H1 (cell line): ENCODE measurements at regions not wholly inside any gene's neighbourhood (a gene's known extent, or its start where the extent isn't known, plus 50 kb on each side); places are given as distances from the start of the nearest gene placed in this dataset.

ENCODE experiments used
- CTCF ChIA-PET: fragments of 300-600 bp; sonication (Branson Sonifier 250); formaldehyde crosslinking; loops from one replicate; lab custom pipeline; 2021; ENCODE audit not compliant: partially characterized antibody; lab: Charles Lee
- POLR2A ChIA-PET: fragments of 300-600 bp; sonication (Branson Sonifier 250); formaldehyde crosslinking; loops from one replicate; lab custom pipeline; 2021; ENCODE audit warnings: inconsistent platforms; ENCODE audit not compliant: partially characterized antibody; lab: Charles Lee
- DNase-seq, 2 experiments: peaks; one replicate each; pipeline versions ENCODE4 v3.0.0 to v3.0.0-alpha.2; 2010 to 2022; ENCODE audit warnings: low spot score in 2 of 2, low read depth in 1 of 2, mixed read lengths in 1 of 2
- FAIRE-seq: peaks from 2 replicates; lab custom pipeline; 2011; peaks lifted over from hg19 to GRCh38; lab: Jason Lieb, UNC
- H2AFZ ChIP-seq: 2 replicates; pipeline ENCODE4 v1.8.1; 2012; ENCODE audit warnings: low read length, inconsistent platforms
- H2AK5ac ChIP-seq: 2 replicates; pipeline ENCODE4 v1.6.1; 2013; ENCODE audit warnings: low read depth, low read length
- H2BK120ac ChIP-seq: replicated peaks from 2 replicates; pipeline ENCODE3; 2013; ENCODE audit warnings: low read depth, low read length, inconsistent platforms
- H2BK12ac ChIP-seq: 2 replicates; pipeline ENCODE4 v1.6.1; 2013; ENCODE audit warnings: low read depth, low read length
- H2BK15ac ChIP-seq: 2 replicates; pipeline ENCODE4 v1.6.1; 2013; ENCODE audit warnings: low read length
- H2BK20ac ChIP-seq: 2 replicates; pipeline ENCODE4 v1.6.1; 2013; ENCODE audit warnings: low read length
- H2BK5ac ChIP-seq: 2 replicates; pipeline ENCODE4 v1.6.1; 2013; ENCODE audit warnings: low read depth, low read length
- H3K14ac ChIP-seq: 2 replicates; pipeline ENCODE4 v1.6.1; 2013; ENCODE audit warnings: inconsistent platforms; ENCODE audit not compliant: insufficient read length
- H3K18ac ChIP-seq: 2 replicates; pipeline ENCODE4 v1.6.1; 2013; ENCODE audit warnings: low read length; ENCODE audit errors: extremely low read depth
- H3K23ac ChIP-seq: 2 replicates; pipeline ENCODE4 v1.6.1; 2013; ENCODE audit warnings: inconsistent platforms; ENCODE audit not compliant: insufficient read length
- H3K23me2 ChIP-seq: 2 replicates; pipeline ENCODE4 v1.6.1; 2013; ENCODE audit warnings: low read depth, low read length
- H3K27ac ChIP-seq: 2 replicates; pipeline ENCODE4 v1.6.1; 2011; ENCODE audit warnings: low read depth, low read length, inconsistent platforms
- H3K27me3 ChIP-seq, 4 experiments: replicated peaks in 1 of 4; 1 replicate in 1 of 4; 2 replicates in 3 of 4; pipeline versions ENCODE4 v1.6.1 to v1.8.1; 2011 to 2013; ENCODE audit warnings: low read length in 3 of 4, mild to moderate bottlenecking in 3 of 4, inconsistent platforms in 2 of 4, mixed read lengths in 2 of 4, moderate library complexity in 1 of 4; ENCODE audit not compliant: control insufficient read depth in 3 of 4, insufficient read depth in 3 of 4; ENCODE audit errors: extremely low read depth in 1 of 4
- H3K36me3 ChIP-seq, 4 experiments: 2 replicates each; pipeline versions ENCODE4 v1.6.1 to v1.8.1; 2011 to 2013; ENCODE audit warnings: mild to moderate bottlenecking in 4 of 4, low read length in 3 of 4, moderate library complexity in 2 of 4, control low read depth in 1 of 4, inconsistent platforms in 1 of 4; ENCODE audit not compliant: insufficient read depth in 4 of 4, control insufficient read depth in 2 of 4
- H3K4ac ChIP-seq: replicated peaks from 2 replicates; pipeline ENCODE3; 2013; ENCODE audit warnings: low read length, low read depth, mixed read lengths, inconsistent platforms; ENCODE audit not compliant: insufficient read length
- H3K4me1 ChIP-seq, 4 experiments: replicated peaks in 1 of 4; 1 replicate in 1 of 4; 2 replicates in 3 of 4; pipeline versions ENCODE4 v1.6.1 to v1.8.1; 2011 to 2013; ENCODE audit warnings: low read length in 3 of 4, inconsistent platforms in 2 of 4, mixed read lengths in 1 of 4; ENCODE audit not compliant: insufficient read depth in 4 of 4, control insufficient read depth in 3 of 4
- H3K4me2 ChIP-seq, 2 experiments: 2 replicates each; pipeline versions ENCODE4 v1.6.1 to v1.8.1; 2011 to 2013; ENCODE audit warnings: low read depth in 2 of 2, low read length in 2 of 2, control low read depth in 1 of 2, inconsistent platforms in 1 of 2, mild to moderate bottlenecking in 1 of 2; ENCODE audit not compliant: insufficient read depth in 1 of 2
- H3K4me3 ChIP-seq, 4 experiments: fragments of 200-600, 300-600 bp in 1 of 4; sonication (generic), shearing (Covaris generic), sonication (Bioruptor Twin) in 1 of 4; 2 replicates each; pipeline versions ENCODE4 v1.5.1 to v1.8.1; 2011 to 2016; ENCODE audit warnings: low read length in 4 of 4, low read depth in 3 of 4, control low read depth in 2 of 4, inconsistent platforms in 2 of 4, mild to moderate bottlenecking in 2 of 4, mixed read lengths in 1 of 4, moderate library complexity in 1 of 4; ENCODE audit not compliant: insufficient read depth in 2 of 4; ENCODE audit errors: extremely low read depth in 1 of 4
- H3K56ac ChIP-seq: replicated peaks from 2 replicates; pipeline ENCODE3; 2013; ENCODE audit warnings: low read depth, mild to moderate bottlenecking, mixed read lengths, low read length, inconsistent platforms; ENCODE audit not compliant: insufficient read length
- H3K79me1 ChIP-seq: 2 replicates; pipeline ENCODE4 v1.6.1; 2013; ENCODE audit warnings: low read depth, low read length, control low read depth
- H3K79me2 ChIP-seq, 2 experiments: 2 replicates each; pipeline versions ENCODE4 v1.6.1 to v1.8.1; 2012 to 2013; ENCODE audit warnings: low read length in 2 of 2, mild to moderate bottlenecking in 2 of 2, inconsistent platforms in 1 of 2; ENCODE audit not compliant: insufficient read depth in 2 of 2, control insufficient read depth in 1 of 2
- H3K9ac ChIP-seq, 4 experiments: replicated peaks in 1 of 4; 1 replicate in 1 of 4; 2 replicates in 3 of 4; pipeline versions ENCODE4 v1.6.1 to v1.8.1; 2011 to 2013; ENCODE audit warnings: low read depth in 3 of 4, low read length in 3 of 4, control low read depth in 2 of 4, mild to moderate bottlenecking in 2 of 4, moderate library complexity in 2 of 4, inconsistent platforms in 1 of 4; ENCODE audit errors: extremely low read depth in 1 of 4
- H3K9me3 ChIP-seq, 2 experiments: 2 replicates each; pipeline versions ENCODE4 v1.6.1 to v1.8.1; 2012 to 2013; ENCODE audit warnings: mild to moderate bottlenecking in 2 of 2, moderate library complexity in 2 of 2, control low read depth in 1 of 2, inconsistent platforms in 1 of 2, low read depth in 1 of 2, low read length in 1 of 2, mixed read lengths in 1 of 2; ENCODE audit not compliant: insufficient read depth in 2 of 2
- H4K20me1 ChIP-seq, 2 experiments: replicated peaks in 1 of 2; 2 replicates each; pipeline versions ENCODE3 to v1.8.1; 2011 to 2013; ENCODE audit warnings: inconsistent platforms in 2 of 2, low read length in 2 of 2, mild to moderate bottlenecking in 1 of 2; ENCODE audit not compliant: insufficient read depth in 2 of 2, control insufficient read depth in 1 of 2
- H4K5ac ChIP-seq: 2 replicates; pipeline ENCODE4 v1.6.1; 2013; ENCODE audit warnings: low read length, low read depth, mixed read lengths, inconsistent platforms; ENCODE audit not compliant: insufficient read length
- H4K8ac ChIP-seq: 2 replicates; pipeline ENCODE4 v1.8.0; 2013; ENCODE audit warnings: mild to moderate bottlenecking, moderate library complexity, low read length, inconsistent platforms; ENCODE audit not compliant: insufficient read depth; ENCODE audit errors: extremely low read depth
- H4K91ac ChIP-seq: replicated peaks from 2 replicates; pipeline ENCODE3; 2013; ENCODE audit warnings: low read length, mixed read lengths, inconsistent platforms; ENCODE audit not compliant: insufficient read length
- CTCF ChIP-seq, 3 experiments: IDR thresholded peaks; 1 replicate in 2 of 3; 2 replicates in 1 of 3; pipeline versions ENCODE4 v1.5.1 to v1.6.1; 2011; ENCODE audit warnings: low read length in 3 of 3, mild to moderate bottlenecking in 3 of 3, inconsistent platforms in 2 of 3, low read depth in 1 of 3, moderate library complexity in 1 of 3; ENCODE audit not compliant: insufficient read depth in 1 of 3; ENCODE audit errors: control extremely low read depth in 1 of 3
- POU5F1 ChIP-seq: IDR thresholded peaks from 2 replicates; pipeline ENCODE4 v1.6.1; 2011; ENCODE audit warnings: low read depth, mild to moderate bottlenecking, low read length, moderate library complexity
- WGBS, 2 experiments: shearing (Covaris generic) in 1 of 2; methylation state at CpG; one replicate each; pipeline versions ENCODE4 v1.1.6 to v1.1.7; 2013 to 2015; ENCODE audit warnings: low lambda C conversion rate in 2 of 2, mixed read lengths in 2 of 2, inconsistent platforms in 1 of 2, low coverage in 1 of 2, missing lambda C conversion rate in 1 of 2; ENCODE audit not compliant: insufficient replicate concordance in 2 of 2, insufficient coverage in 1 of 2, insufficient read length in 1 of 2; ENCODE audit errors: extremely low coverage in 1 of 2, missing lambda C conversion rate in 1 of 2; 5-methylcytosine and 5-hydroxymethylcytosine counted together

- Histone ChIP-seq H3K4me3 (peak overlapping the region in 1 of 4 experiments; percentile 39; a peak in 1 of 8 replicates), H3K79me1 (no peaks in the 10 kb centered on the region; the same call in 1 of the 2 replicates), H2AFZ (0 out of 2 replicates have a peak overlapping the region, but pooled peaks have one; percentile 27), H2BK5ac (peak overlapping the region; percentile 85; the same call in 1 of the 2 replicates), H4K91ac (no peak overlapping the region), H3K56ac (no peak overlapping the region), H2BK15ac (peak overlapping the region; percentile 74; the same call in 1 of the 2 replicates), H2BK120ac (no peak overlapping the region), H3K27ac (peak overlapping the region; percentile 1; the same call in 1 of the 2 replicates), H3K27me3 (no peaks in the 10 kb centered on the region), H3K23ac (no peak overlapping the region), H3K14ac (no peak overlapping the region), H3K9me3 (peaks cover 0 to 4% of the 10 kb centered on the region in 2 experiments; a peak in 1 of 4 replicates), H3K4ac (no peak overlapping the region), H4K20me1 (no peaks in the 10 kb centered on the region), H3K36me3 (peaks cover 0 to 3% (median 0%) of the 10 kb centered on the region in 4 experiments; a peak in 1 of 8 replicates), H3K23me2 (no peaks in the 10 kb centered on the region), H3K79me2 (no peaks in the 10 kb centered on the region), H4K5ac (no peak overlapping the region), H2AK5ac (no peak overlapping the region), H3K18ac (peak overlapping the region; percentile 51; the same call in 1 of the 2 replicates), H3K9ac (no peak overlapping the region; a peak in 1 of 7 replicates), H2BK12ac (peak overlapping the region; percentile 98), H3K4me1 (peaks cover 11 to 24% (median 13%) of the 10 kb centered on the region in 4 experiments; a peak in 6 of 7 replicates), H4K8ac (no peak overlapping the region)
- POLR2A ChIA-PET = interaction anchor here (0.7 to 1.0 kb wide), 2 partner anchors 321 to 356 kb away, joined by 3 read pairs; no protein-coding TSS in a partner anchor
- 30% methylated on average over 16 of the region's 16 CpGs; no CpG with 5 or more reads in 1 of the 2 experiments for WGBS, 2 experiments
- DNase-seq (no peak), FAIRE-seq (no peak)
- TF ChIP-seq CTCF (IDR thresholded peaks at IDR 0.05; ENCODE audit: control extremely low read depth in 1 of 3, insufficient read depth in 1 of 3, low read depth in 1 of 3, low read length in 3 of 3) (0 out of 4 replicates have a peak, but pooled peaks of 1 of the 3 experiments have one; percentile 8), POU5F1 (no peak)
- TF ChIP-seq, all 59 proteins: peak for 1
- Histone ChIP-seq H2BK20ac (peak overlapping the region; percentile 97), H3K4me2 (peak overlapping the region; percentile 16 to 48; a peak in 2 of 4 replicates)
- CTCF ChIA-PET = interaction anchor here (0.7 to 2.2 kb wide), 3 partner anchors 17 to 34 kb away, joined by 4 to 10 read pairs (median 4); no protein-coding TSS in a partner anchor
Observed at GRCh38 chr4:42313872-42314271, 83.4 kb upstream of the SHISA3 start.
